GM18907 (cell line): ENCODE measurements at regions not wholly inside any gene's neighbourhood (a gene's known extent, or its start where the extent isn't known, plus 50 kb on each side); places are given as distances from the start of the nearest gene placed in this dataset.
A peak's percentile ranks its signal among the peaks of the same experiment; 100 is the strongest.

Experiments
- ATAC-seq: cut with Tn5 transposase; IDR thresholded peaks from one replicate; pipeline ENCODE4 v1.9.1; 2021; ENCODE audit warnings: mild to moderate bottlenecking, moderate library complexity; ENCODE audit not compliant: unreplicated experiment

- no peak for ATAC-seq
Observed at GRCh38 chr6:160895562-160895961, 96.0 kb upstream of the MAP3K4 start.

GRCh38 chr6:160899671-160900430 lies 91.7 kb upstream of the MAP3K4 start:
- no peak for ATAC-seq

- no peak for ATAC-seq
Observed at GRCh38 chr6:160911949-160912348, 79.6 kb upstream of the MAP3K4 start.

DNA sequence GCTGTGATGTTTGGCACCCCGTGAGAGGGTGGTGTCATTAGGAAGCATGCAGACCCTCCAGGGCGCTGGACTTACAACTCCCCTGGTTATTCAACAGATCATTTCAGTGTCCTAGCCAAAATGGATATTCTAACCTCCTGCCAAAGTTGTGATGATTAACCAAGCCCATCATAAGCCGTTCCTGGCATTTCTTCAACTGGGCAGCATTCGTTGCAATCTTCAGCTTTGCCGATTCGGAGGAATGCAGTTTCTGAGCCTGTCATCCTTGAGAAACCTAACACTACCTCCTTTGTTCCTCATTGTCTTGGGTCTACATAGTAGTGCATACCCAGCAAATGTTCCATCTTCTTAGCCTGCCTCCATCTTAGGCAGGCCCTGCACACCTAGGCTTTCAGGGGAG lies 79.2 kb upstream of the MAP3K4 start:
- ATAC-seq: no peak

DNA sequence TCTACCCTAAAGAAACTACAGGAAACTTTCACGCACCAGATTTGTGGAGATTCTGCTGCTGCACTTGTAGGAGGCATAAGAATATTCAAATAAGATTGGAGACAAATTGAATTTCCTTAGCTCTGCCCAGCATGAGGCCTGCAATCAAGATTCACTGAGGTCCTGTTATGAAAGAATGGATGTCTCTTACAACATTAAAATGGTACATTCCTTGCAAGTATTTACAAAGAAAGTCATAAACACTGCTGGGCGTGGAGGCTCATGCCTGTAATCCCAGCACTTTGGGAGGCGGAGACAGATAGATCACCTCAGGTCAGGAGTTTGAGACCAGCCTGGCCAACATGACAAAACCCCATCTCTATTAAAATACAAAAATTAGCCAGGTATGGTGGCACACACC lies 74.0 kb upstream of the MAP3K4 start:
- ATAC-seq: no peak

- ATAC-seq: no peak
Observed at GRCh38 chr6:160919723-160920440, 71.7 kb upstream of the MAP3K4 start.

GRCh38 chr6:160921095-160921494 lies 70.5 kb upstream of the MAP3K4 start:
- no peak for ATAC-seq

DNA sequence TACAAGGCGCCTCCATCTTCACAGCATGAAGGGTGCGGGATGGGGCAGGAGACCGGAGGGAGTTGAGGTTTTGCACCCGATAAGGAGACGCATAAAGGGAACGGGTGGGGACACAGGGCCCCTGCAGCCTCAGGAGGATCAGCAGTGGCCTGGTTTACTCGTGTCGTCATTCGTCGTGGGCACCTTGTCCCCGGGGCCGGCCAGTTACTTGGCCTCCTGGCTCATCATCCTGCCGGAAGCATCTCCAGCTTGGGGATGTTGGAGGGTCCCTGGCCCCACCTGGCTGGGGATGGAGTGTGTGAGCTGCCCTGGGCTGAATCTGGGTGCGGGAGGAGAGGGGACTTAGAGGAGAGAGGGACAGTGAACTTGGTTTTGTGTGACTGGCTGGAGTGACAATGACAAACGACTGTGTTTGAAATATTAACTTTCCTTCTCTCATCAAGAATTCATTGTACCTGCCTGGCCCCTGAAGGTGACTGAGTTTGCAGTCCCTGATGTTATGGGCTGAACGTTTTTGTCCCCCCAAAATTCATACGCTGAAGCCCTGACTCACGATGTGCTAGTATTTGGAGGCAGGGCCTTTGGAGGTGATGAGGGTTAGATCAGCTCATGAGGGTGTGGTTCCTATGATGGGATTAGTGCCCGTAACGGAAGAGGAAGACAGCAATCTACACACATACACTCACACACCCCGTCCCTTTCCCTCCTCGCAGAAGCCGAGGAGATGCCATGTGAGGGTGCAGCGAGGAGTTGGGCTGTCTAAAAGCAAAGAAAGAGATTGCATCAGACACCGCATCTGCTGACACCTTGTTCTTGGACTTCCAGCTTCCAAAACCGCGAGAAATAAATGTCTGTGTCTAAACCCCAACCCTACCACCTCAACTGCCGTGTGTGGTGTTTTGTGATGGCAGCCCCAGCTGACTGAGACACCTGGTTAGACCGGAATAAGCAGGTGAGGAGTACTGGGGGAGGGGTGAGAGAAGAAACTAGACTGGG lies 65.0 kb upstream of the MAP3K4 start:
- no peak for ATAC-seq

GRCh38 chr6:160927416-160927815 lies 64.2 kb upstream of the MAP3K4 start:
- ATAC-seq: no peak

GRCh38 chr6:160929361-160929760 lies 62.2 kb upstream of the MAP3K4 start:
- no peak for ATAC-seq

GRCh38 chr6:160929831-160930230 lies 61.7 kb upstream of the MAP3K4 start:
- peak; percentile 46 for ATAC-seq

GRCh38 chr6:160930547-160931377 lies 60.8 kb upstream of the MAP3K4 start:
- peak; percentile 78 for ATAC-seq

- ATAC-seq: peak; percentile 6
Observed at GRCh38 chr6:160931378-160932310, 59.9 kb upstream of the MAP3K4 start.

GRCh38 chr6:160933256-160933655 lies 58.3 kb upstream of the MAP3K4 start:
- no peak for ATAC-seq

DNA sequence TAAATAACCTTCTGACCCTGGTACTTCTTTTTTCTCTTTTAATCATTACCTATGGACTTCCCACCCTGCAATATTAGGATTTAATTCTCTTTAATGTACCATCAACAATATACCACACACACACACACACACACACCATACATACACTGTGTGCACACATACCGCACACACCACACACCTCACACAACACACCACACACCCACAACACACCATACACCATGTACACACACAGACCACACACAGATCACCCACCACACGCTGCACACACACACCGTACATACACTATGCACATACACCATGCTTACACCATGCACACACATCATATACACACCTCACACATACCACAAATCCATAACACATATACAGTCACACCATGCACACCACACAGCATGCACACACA lies 57.4 kb upstream of the MAP3K4 start:
- no peak for ATAC-seq

GRCh38 chr6:160940197-160940596 lies 51.4 kb upstream of the MAP3K4 start:
- ATAC-seq: no peak
